NCI-H748 (cell line): ENCODE measurements at regions not wholly inside any gene's neighbourhood (a gene's known extent, or its start where the extent isn't known, plus 50 kb on each side); places are given as distances from the start of the nearest gene placed in this dataset.
"Not testable (repeated sequence)": the region's sequence is repeated elsewhere in the genome, so short reads cannot be mapped to it uniquely, and the experiment has no call there.

Source experiments
- DNase-seq: peaks from one replicate; lab custom pipeline; 2025; ENCODE audit not compliant: unreplicated experiment; lab: John Stamatoyannopoulos, UW

DNA sequence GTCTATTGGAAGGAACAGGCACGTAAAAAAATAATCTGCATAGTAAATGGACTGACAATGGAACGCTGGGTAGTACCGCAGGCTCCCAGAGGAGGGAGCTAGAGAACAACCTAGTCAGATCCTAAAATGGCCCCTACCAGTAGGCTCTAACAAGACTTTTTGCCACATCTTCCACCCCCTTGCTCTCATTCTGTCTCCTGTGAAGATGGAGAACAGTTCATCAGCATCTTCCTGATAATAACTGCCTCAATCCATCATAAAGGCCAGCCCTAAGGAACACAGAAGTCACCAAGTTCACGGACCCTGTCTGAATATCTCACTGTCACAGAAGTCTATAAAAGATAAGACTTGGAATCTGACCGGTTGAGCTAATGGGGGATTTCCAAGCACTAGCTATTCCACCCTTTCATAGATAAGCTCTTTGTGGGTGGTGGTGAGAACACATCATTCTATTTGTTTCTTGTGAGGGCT lies 133.4 kb downstream of the SLC1A3 start:
- peak; percentile 86 for DNase-seq

- no peak for DNase-seq
Observed at GRCh38 chr5:36740259-36740898, 134.0 kb downstream of the SLC1A3 start.

DNA sequence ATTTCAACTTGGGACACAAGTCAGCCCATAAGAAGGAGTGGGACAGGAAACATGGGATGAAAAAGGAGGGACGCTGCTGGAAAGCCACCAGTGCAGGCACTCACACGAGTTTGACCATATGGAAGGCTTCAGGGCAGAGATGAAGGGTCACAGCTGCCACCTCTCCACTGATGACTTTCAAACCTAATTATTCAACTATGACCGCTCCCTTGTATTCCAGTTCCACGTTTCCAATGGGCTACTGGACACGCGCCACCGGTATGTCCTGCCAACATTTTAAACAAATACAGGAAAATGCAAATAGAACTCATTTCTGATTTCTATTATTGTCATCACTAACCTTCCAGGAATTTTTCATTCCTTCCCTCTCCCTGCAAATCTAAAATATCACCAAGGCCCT lies 134.7 kb downstream of the SLC1A3 start:
- DNase-seq = no peak

GRCh38 chr5:36743891-36744772 lies 132.4 kb upstream of the NIPBL start:
- DNase-seq = peak; percentile 76

GRCh38 chr5:36744773-36745589 lies 131.6 kb upstream of the NIPBL start:
- peak; percentile 100 for DNase-seq

GRCh38 chr5:36747794-36748193 lies 128.8 kb upstream of the NIPBL start:
- not testable (repeated sequence) for DNase-seq

DNA sequence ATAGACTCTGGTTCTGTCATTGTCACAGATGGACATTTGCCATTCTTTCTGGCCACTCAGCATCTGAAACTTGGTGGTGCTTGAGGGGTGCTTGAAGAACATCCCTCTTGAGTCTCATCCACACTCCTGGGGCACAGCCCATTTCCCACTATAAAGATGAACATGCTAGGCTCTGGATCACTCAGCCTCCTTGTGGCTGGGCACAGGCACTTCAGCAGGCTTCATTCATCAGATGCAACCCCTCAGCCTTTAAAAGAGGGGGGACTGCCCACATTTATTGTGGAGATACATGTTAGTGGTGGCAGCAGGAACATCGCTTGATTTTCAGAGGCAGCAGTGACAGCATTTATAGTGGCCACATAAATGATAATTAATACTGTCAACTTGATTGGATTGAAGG lies 124.7 kb upstream of the NIPBL start:
- peak; percentile 36 for DNase-seq

- no peak for DNase-seq
Observed at GRCh38 chr5:36755342-36755741, 121.2 kb upstream of the NIPBL start.

- no peak for DNase-seq
Observed at GRCh38 chr5:36755920-36756488, 120.6 kb upstream of the NIPBL start.

- DNase-seq = no peak
Observed at GRCh38 chr5:36756848-36757247, 119.7 kb upstream of the NIPBL start.

DNA sequence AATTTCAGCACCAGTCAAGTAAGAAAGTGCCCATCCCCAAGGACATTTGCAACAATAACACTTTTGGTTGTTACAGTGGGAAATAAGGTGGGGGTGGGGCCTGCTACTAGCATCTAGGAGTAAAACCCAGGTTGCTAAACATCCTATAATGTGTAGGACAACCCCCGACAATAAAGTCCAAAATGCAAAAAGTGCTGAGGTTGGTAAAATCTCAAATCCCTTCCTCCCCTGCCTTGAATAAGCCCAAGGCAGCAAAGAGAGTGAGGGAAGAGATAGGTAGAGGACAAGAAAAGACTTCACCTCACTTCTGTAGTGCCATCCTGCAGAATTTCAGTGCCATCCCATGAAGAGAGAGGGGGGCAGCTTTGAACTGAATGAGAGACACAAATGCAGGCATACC lies 117.5 kb upstream of the NIPBL start:
- no peak for DNase-seq

DNA sequence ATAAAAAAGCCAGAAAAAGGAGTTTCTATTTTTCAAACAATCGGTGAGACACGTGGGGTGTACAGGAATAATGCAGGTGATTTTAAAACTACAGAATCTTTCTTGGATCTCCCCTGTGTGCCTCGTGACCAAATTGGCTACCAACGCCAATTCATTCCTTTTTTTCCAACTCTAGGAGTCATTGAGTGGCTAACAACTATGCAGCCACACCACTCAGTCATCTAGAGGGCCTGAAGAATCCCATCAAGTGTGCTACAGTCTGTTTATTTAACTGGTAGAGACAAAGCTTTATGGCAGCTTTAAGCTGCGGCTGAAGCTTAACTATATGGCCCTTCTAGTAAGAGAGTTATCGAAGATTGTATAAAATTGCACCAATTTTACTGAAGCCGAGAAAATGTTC lies 113.1 kb upstream of the NIPBL start:
- DNase-seq = no peak

DNA sequence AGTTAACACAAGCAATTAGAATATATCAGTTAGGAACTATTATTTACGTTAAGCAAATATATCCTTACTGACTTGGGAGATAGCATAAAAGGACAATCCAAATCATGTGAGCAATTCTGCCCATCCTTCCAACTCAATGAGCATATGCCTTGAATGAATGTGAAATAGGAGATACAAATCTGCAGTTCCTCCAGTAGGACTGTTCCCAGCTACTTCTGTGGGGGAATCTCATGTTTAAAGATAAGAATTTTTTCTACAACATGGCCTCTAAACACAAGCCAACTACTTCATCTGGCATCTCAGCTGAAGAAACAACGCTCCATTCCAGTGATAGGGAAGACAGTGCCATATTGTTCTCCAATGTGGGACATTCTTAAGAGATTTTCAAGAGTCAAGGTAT lies 110.7 kb upstream of the NIPBL start:
- no peak for DNase-seq

DNA sequence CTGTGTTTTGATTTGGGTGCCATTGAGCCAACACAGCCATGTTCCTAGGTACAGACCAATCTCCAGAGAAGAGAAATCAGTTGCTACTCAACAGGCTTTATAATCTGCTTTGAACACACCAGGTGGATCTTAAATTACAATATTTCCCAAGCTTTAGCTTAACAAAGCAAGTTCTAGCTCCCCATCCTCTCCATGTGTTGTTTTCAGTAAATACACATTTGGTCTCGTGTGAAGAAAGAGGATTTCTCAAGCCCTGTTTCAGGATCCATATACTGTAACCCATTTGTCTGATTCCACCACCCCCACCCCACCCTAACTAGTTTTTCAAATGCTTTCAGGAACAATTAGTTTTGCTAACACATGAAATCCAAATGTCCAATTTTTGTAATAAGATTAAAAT lies 109.6 kb upstream of the NIPBL start:
- DNase-seq = no peak

GRCh38 chr5:36768450-36768849 lies 108.1 kb upstream of the NIPBL start:
- no peak for DNase-seq

DNA sequence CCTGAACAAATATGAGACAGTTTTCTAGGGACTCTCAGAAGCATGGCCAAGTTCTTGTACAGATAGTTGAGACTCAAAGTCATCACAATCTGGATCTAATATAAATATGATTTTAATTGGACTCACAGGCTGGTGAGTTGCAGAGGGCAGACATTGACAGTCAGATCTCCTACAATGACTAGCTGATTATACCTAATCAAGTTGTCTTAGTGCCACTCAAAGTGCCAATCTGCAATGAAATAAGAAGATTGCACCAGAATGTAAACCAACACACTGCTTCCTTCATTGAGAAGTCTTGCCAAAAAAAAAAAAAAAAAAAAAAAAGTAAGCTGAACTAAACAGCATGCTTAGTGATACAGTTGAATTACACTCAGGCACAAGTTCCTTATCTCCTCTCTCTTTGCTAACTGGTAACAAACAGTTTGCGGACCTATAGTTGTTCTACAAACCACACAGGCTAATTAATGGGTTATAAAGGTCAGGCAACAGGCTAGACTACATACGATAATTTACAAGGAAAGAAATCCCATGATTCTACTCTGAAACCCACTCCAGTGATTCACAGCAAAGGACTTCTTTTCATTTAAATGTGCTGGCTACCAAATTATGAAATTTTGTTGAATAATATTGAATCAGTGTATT lies 107.3 kb upstream of the NIPBL start:
- no peak for DNase-seq

- DNase-seq = no peak
Observed at GRCh38 chr5:36770125-36770524, 106.4 kb upstream of the NIPBL start.

DNA sequence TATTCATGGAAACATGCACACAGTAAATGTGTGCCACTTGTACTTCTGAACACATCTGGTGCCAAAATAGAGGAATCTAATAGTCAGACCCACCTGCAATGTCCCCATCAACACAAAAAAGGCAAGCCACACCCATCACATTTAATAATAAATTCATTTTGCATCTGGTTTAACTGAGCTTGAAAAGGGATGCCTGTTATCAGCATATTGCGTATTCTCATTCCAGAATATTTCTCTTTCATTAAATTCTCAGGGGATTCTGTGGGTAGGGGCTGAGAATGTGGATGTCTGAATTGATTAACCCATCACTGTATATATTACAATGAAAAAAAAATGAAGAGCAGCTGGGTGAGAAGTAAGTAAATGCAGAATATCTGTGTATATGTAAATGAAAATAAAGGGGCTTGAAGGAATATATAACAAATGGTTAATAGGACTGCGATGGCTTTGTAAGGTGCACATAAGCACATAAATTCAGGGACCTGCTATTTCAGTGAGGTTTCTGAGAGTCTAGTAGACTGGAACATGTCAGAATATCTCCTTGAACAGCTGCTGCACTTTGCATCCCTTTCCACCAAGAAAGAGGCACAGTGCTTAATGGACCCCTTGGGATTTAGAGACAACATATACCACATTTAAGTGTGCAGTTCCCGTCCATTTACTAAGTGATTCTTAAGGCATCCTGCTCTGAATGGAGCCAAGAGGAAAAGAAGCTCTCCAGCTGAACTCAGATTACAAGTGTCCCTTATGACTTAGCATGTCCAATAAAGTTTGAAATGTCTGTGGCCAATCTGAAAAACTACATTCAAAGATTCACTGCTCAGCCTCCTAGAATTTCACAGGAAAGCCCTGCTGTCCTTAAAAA lies 104.1 kb upstream of the NIPBL start:
- no peak for DNase-seq

DNA sequence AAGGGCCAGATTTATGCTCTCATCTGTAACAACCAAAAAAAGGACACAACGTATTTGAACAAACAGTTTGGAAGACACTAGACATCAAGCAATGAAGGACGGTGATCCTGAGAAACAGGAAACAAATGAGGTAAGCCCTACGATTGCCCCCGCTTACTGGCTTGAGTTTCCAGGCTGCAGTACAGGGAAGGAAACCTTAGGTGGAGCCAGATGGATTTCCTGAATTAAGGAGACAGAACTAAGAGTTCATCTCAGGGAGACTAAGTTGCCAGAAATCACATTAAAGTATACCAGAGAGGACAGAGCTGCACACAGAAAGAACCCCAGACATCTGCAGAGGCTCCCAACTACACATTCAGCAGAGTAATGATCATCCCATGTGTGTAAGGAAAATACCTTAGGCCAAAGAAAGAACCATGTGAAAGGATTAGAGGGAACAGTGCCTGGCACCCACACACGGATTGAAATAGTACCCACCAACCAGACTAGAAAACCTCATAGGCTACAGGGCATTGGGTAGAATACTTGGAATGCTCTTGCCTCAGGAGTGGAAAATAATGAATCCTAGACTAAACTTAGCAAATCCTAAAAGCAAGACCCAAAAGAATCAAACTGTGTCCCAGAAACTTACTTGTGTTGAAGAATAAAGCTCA lies 99.3 kb upstream of the NIPBL start:
- peak; percentile 61 for DNase-seq
